Fibroblast of the aortic adventitia (primary cell): ENCODE measurements at regions not wholly inside any gene's neighbourhood (a gene's known extent, or its start where the extent isn't known, plus 50 kb on each side); places are given as distances from the start of the nearest gene placed in this dataset.
"Not testable (repeated sequence)": the region's sequence is repeated elsewhere in the genome, so short reads cannot be mapped to it uniquely, and the experiment has no call there.

Experiments used
- DNase-seq: peaks from one replicate; pipeline ENCODE4 v3.0.0-alpha.2; 2010; ENCODE audit warnings: low read depth
- H3K4me3 ChIP-seq: 2 replicates; pipeline ENCODE4 v1.5.1; 2011; ENCODE audit warnings: low read depth, mild to moderate bottlenecking, control low read depth, low read length, moderate library complexity
- CTCF ChIP-seq: IDR thresholded peaks from 2 replicates; pipeline ENCODE4 v1.5.1; 2011; ENCODE audit warnings: mild to moderate bottlenecking, low read length, control low read depth, inconsistent platforms; ENCODE audit not compliant: insufficient read depth

GRCh38 chr3:87957575-87957974 lies 101.2 kb downstream of the CGGBP1 start:
- no peak for TF ChIP-seq CTCF
- DNase-seq = no peak
- H3K4me3 ChIP-seq = no peak overlapping the region

GRCh38 chr3:87949879-87950208 lies 109.0 kb downstream of the CGGBP1 start:
- DNase-seq = no peak
- H3K4me3 ChIP-seq = no peak overlapping the region
- no peak for TF ChIP-seq CTCF

GRCh38 chr3:87949189-87949878 lies 109.5 kb downstream of the CGGBP1 start:
- TF ChIP-seq CTCF = no peak
- DNase-seq = no peak
- H3K4me3 ChIP-seq = no peak overlapping the region

GRCh38 chr3:87946007-87946406 lies 112.8 kb downstream of the CGGBP1 start:
- DNase-seq = not testable (repeated sequence)

GRCh38 chr3:87942256-87942655 lies 116.5 kb downstream of the CGGBP1 start:
- H3K4me3 ChIP-seq, DNase-seq: not testable (repeated sequence)

More at GRCh38 chr3:87946007-87946406, 112.8 kb downstream of the CGGBP1 start:
- H3K4me3 ChIP-seq = not testable (repeated sequence)

GRCh38 chr3:87924485-87924884 lies 134.3 kb downstream of the CGGBP1 start:
- DNase-seq = no peak
- no peak for TF ChIP-seq CTCF
- H3K4me3 ChIP-seq = no peak overlapping the region

GRCh38 chr3:87920549-87920948 lies 138.3 kb downstream of the CGGBP1 start:
- TF ChIP-seq CTCF = no peak
- DNase-seq = no peak
- no peak overlapping the region for H3K4me3 ChIP-seq

- H3K4me3 ChIP-seq = no peak overlapping the region
- TF ChIP-seq CTCF = no peak
- DNase-seq = peak; percentile 1
These were observed 157.7 kb downstream of the CGGBP1 start for GRCh38 chr3:87901141-87901540.
